Peyer's patch (tissue), 4 donors: ENCODE measurements at regions not wholly inside any gene's neighbourhood (a gene's known extent, or its start where the extent isn't known, plus 50 kb on each side); places are given as distances from the start of the nearest gene placed in this dataset.

Experiments used
- POLR2A ChIP-seq, 2 donors: fragments of 450-650 bp; IDR thresholded peaks; one replicate each; pipeline ENCODE4 v1.5.1; 2017; ENCODE audit warnings: antibody characterized with exemption in 2 of 2, mild to moderate bottlenecking in 2 of 2, moderate library complexity in 2 of 2
- TF ChIP-seq, protein P1 (sequence below), 6 experiments: fragments of 450-650 bp in 4 of 6; fragments of 200-600 bp in 2 of 6; sonication (generic) in 1 of 6; IDR thresholded peaks; one replicate each; pipeline ENCODE4 v1.5.1; 2017 to 2019; ENCODE audit warnings: antibody characterized with exemption in 6 of 6, mild to moderate bottlenecking in 3 of 6, moderate library complexity in 1 of 6

DNA sequence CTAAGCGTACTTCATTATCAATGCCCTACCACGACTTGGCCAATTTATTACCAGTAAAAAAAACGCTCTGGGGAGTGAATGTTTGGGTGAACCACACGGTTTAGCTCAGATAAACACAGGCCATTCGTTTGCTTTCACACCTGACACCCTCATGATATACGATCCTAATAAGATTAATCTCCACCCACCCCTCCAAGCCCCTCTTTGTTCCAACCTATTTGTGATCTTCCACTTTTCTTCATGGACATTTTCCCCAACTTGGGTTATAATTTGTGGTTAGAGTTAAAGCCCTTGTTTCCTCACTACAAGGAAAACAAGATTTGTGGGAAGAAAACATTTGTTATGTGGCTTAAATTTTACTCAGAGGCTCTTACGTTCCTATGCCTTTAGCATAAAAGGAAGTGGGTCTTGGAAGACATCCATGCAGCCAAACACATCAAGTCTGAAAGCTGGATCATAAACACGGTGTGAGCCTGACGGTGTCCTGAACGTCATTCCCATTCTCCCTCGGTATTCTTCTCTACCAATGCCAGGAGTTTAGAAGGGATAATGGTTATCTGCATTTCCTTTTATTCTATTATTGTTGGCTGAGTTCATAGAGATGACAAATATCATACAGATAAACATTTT, 518.9 kb downstream of the NR2F2 start:
- TF ChIP-seq, protein P1, sequence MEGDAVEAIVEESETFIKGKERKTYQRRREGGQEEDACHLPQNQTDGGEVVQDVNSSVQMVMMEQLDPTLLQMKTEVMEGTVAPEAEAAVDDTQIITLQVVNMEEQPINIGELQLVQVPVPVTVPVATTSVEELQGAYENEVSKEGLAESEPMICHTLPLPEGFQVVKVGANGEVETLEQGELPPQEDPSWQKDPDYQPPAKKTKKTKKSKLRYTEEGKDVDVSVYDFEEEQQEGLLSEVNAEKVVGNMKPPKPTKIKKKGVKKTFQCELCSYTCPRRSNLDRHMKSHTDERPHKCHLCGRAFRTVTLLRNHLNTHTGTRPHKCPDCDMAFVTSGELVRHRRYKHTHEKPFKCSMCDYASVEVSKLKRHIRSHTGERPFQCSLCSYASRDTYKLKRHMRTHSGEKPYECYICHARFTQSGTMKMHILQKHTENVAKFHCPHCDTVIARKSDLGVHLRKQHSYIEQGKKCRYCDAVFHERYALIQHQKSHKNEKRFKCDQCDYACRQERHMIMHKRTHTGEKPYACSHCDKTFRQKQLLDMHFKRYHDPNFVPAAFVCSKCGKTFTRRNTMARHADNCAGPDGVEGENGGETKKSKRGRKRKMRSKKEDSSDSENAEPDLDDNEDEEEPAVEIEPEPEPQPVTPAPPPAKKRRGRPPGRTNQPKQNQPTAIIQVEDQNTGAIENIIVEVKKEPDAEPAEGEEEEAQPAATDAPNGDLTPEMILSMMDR (IDR thresholded peaks at IDR 0.05), result no peak
- TF ChIP-seq POLR2A (IDR thresholded peaks at IDR 0.05), result no peak
